Naive thymus-derived CD4-positive, alpha-beta T cell (primary cell): ENCODE measurements at regions not wholly inside any gene's neighbourhood (a gene's known extent, or its start where the extent isn't known, plus 50 kb on each side); places are given as distances from the start of the nearest gene placed in this dataset.
A peak's percentile ranks its signal among the peaks of the same experiment; 100 is the strongest.

ENCODE experiments used
- ATAC-seq: fragments of 150-1000 bp; cut with Tn5 transposase; 2 replicates; pipeline ENCODE4 v1.10.0; 2021; ENCODE audit warnings: mild to moderate bottlenecking, moderate library complexity
- CTCF ChIA-PET: fragments of 350-600 bp; sonication (Branson Sonifier 250); formaldehyde crosslinking; loops from one replicate; lab custom pipeline; 2021; ENCODE audit warnings: antibody characterized with exemption; lab: Charles Lee
- POLR2A ChIA-PET: fragments of 350-600 bp; sonication (Branson Sonifier 250); formaldehyde crosslinking; loops from one replicate; lab custom pipeline; 2021; ENCODE audit warnings: antibody characterized with exemption, inconsistent platforms; lab: Charles Lee
- DNase-seq, 9 donors: peaks; one replicate each; pipeline versions ENCODE4 v3.0.0 to v3.0.0-alpha.2; 2020 to 2022; ENCODE audit warnings: mixed read lengths in 1 of 9
- H3K27ac ChIP-seq: one replicate; pipeline ENCODE4 v1.7.0; 2013; ENCODE audit warnings: mild to moderate bottlenecking, low read depth, low read length, moderate library complexity
- H3K27me3 ChIP-seq, 2 donors: one replicate each; pipeline ENCODE4 v1.7.0; 2013; ENCODE audit warnings: low read length in 2 of 2, mild to moderate bottlenecking in 2 of 2, moderate library complexity in 2 of 2; ENCODE audit not compliant: control insufficient read depth in 2 of 2, insufficient read depth in 2 of 2
- H3K36me3 ChIP-seq, 3 experiments: 1 replicate in 2 of 3; 2 replicates in 1 of 3; pipeline ENCODE4 v1.7.0; 2013; ENCODE audit warnings: low read length in 3 of 3, mild to moderate bottlenecking in 3 of 3, moderate library complexity in 1 of 3; ENCODE audit not compliant: insufficient read depth in 3 of 3, control insufficient read depth in 2 of 3
- H3K4me1 ChIP-seq, 2 donors: one replicate each; pipeline ENCODE4 v1.7.0; 2013; ENCODE audit warnings: low read length in 2 of 2, mild to moderate bottlenecking in 2 of 2, moderate library complexity in 1 of 2; ENCODE audit not compliant: control insufficient read depth in 2 of 2, insufficient read depth in 2 of 2
- H3K4me3 ChIP-seq: 2 replicates; pipeline ENCODE4 v1.7.0; 2013; ENCODE audit warnings: mild to moderate bottlenecking, low read length
- H3K9me3 ChIP-seq, 3 experiments: 1 replicate in 2 of 3; 2 replicates in 1 of 3; pipeline ENCODE4 v1.7.0; 2013; ENCODE audit warnings: low read length in 3 of 3; ENCODE audit not compliant: control insufficient read depth in 2 of 3
- H3K27ac Mint-ChIP-seq, 9 donors: one replicate each; pipeline ENCODE4 v1.8.0; 2020 to 2022; ENCODE audit warnings: mixed read lengths in 9 of 9, mild to moderate bottlenecking in 8 of 9, moderate library complexity in 5 of 9, inconsistent platforms in 2 of 9
- H3K27me3 Mint-ChIP-seq, 5 donors: one replicate each; pipeline ENCODE4 v1.8.0; 2021 to 2022; ENCODE audit warnings: mixed read lengths in 5 of 5, mild to moderate bottlenecking in 1 of 5
- H3K36me3 Mint-ChIP-seq, 5 donors: one replicate each; pipeline ENCODE4 v1.8.0; 2020 to 2022; ENCODE audit warnings: mixed read lengths in 5 of 5, mild to moderate bottlenecking in 3 of 5, inconsistent platforms in 1 of 5
- H3K4me1 Mint-ChIP-seq, 7 donors: one replicate each; pipeline ENCODE4 v1.8.0; 2020 to 2022; ENCODE audit warnings: mixed read lengths in 7 of 7, mild to moderate bottlenecking in 3 of 7, inconsistent platforms in 1 of 7
- H3K4me3 Mint-ChIP-seq, 10 donors: one replicate each; pipeline ENCODE4 v1.8.0; 2020 to 2022; ENCODE audit warnings: mild to moderate bottlenecking in 10 of 10, mixed read lengths in 10 of 10, moderate library complexity in 6 of 10, inconsistent platforms in 2 of 10
- H3K9me3 Mint-ChIP-seq, 11 donors: one replicate each; pipeline ENCODE4 v1.8.0; 2020 to 2022; ENCODE audit warnings: mixed read lengths in 11 of 11, mild to moderate bottlenecking in 4 of 11, inconsistent platforms in 1 of 11, moderate library complexity in 1 of 11
- intact Hi-C, 2 donors: fragments of 100-400 bp; cut with micrococcal nuclease; formaldehyde crosslinking; loops; one replicate each; pipeline ENCODE4 v1.15.1; 2023

DNA sequence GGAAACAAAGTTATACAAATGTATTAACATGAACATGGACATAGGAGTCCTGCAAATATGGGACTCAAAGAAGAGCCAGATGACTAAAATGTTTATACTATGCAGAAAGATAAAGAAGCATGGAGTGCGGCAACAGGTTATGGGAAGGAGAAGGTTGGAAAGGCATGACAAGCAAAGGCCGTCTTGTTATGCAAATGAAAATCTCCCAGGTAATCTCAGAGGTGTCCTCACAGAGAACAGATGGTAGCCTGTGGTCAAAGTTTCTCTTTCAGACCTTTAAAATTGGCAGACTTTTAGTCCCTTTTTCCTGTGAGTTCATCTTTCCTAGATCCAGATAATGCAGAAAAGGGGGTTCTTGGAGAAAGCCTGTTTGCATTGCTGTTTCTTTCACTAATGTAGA, 116.4 kb upstream of the BEND4 start:
- H3K4me1 ChIP-seq: no peaks in the 10 kb centered on the region
- no peak for DNase-seq
- no peaks in the 10 kb centered on the region for H3K9me3 Mint-ChIP-seq
- no peak overlapping the region for H3K27ac Mint-ChIP-seq
- CTCF ChIA-PET: no interaction called here
- ATAC-seq: no peak
- POLR2A ChIA-PET: no interaction called here
- intact Hi-C loops: no loop called here
- H3K27me3 Mint-ChIP-seq: peaks cover 0 to 11% (median 5%) of the 10 kb centered on the region in 5 donors
- H3K4me3 Mint-ChIP-seq: no peak overlapping the region
- no peaks in the 10 kb centered on the region for H3K36me3 Mint-ChIP-seq
- no peak overlapping the region for H3K27ac ChIP-seq
- no peak overlapping the region for H3K4me3 ChIP-seq
- no peaks in the 10 kb centered on the region for H3K4me1 Mint-ChIP-seq
- no peaks in the 10 kb centered on the region for H3K36me3 ChIP-seq
- H3K27me3 ChIP-seq: no peaks in the 10 kb centered on the region
- no peaks in the 10 kb centered on the region for H3K9me3 ChIP-seq

DNA sequence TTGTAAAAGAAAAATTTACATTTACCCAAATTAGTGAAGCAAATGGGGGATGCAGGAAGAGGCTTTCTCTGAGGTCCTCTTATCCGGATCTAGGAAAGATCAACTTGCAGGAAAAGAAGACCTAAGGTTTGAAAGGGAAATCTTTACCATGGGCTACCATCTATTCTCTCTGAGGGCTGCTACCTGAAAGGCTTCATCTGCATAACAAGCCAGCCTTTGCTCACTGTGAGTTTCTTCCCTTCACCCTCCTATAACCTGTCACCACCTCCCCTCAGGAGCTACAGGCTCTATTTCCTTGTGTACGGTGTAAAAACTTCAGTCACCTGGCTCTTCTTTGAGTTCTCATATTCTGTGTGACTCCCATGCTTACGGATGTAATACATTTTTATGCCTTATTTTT, 118.6 kb upstream of the BEND4 start:
- H3K4me3 Mint-ChIP-seq: no peak overlapping the region
- no peak overlapping the region for H3K27ac Mint-ChIP-seq
- Histone ChIP-seq H3K27ac (no peak overlapping the region), H3K4me3 (no peak overlapping the region), H3K27me3 (no peaks in the 10 kb centered on the region), H3K36me3 (no peaks in the 10 kb centered on the region), H3K9me3 (no peaks in the 10 kb centered on the region), H3K4me1 (no peaks in the 10 kb centered on the region)
- CTCF ChIA-PET: no interaction called here
- DNase-seq: no peak
- peaks cover 0 to 2% (median 0%) of the 10 kb centered on the region in 11 donors for H3K9me3 Mint-ChIP-seq
- no peak for ATAC-seq
- intact Hi-C loops: no loop called here
- POLR2A ChIA-PET: no interaction called here
- peaks cover 0 to 12% (median 9%) of the 10 kb centered on the region in 5 donors for H3K27me3 Mint-ChIP-seq
- no peaks in the 10 kb centered on the region for H3K36me3 Mint-ChIP-seq
- H3K4me1 Mint-ChIP-seq: no peaks in the 10 kb centered on the region

- Histone ChIP-seq H3K4me3 (no peak overlapping the region), H3K36me3 (no peaks in the 10 kb centered on the region), H3K4me1 (no peaks in the 10 kb centered on the region), H3K27me3 (no peaks in the 10 kb centered on the region), H3K9me3 (no peaks in the 10 kb centered on the region), H3K27ac (no peak overlapping the region)
- DNase-seq (no peak), ATAC-seq (no peak)
- ChIA-PET CTCF (no interaction called here), POLR2A (no interaction called here)
- Mint-ChIP-seq H3K27ac (no peak overlapping the region), H3K27me3 (peaks cover 0 to 27% (median 17%) of the 10 kb centered on the region in 5 donors), H3K9me3 (peaks cover 0 to 3% (median 0%) of the 10 kb centered on the region in 11 donors), H3K36me3 (no peaks in the 10 kb centered on the region), H3K4me1 (peaks cover 0 to 12% (median 6%) of the 10 kb centered on the region in 7 donors), H3K4me3 (no peak overlapping the region)
- intact Hi-C loops: no loop called here
Observed at GRCh38 chr4:42277291-42277690, 120.0 kb upstream of the SHISA3 start.

DNA sequence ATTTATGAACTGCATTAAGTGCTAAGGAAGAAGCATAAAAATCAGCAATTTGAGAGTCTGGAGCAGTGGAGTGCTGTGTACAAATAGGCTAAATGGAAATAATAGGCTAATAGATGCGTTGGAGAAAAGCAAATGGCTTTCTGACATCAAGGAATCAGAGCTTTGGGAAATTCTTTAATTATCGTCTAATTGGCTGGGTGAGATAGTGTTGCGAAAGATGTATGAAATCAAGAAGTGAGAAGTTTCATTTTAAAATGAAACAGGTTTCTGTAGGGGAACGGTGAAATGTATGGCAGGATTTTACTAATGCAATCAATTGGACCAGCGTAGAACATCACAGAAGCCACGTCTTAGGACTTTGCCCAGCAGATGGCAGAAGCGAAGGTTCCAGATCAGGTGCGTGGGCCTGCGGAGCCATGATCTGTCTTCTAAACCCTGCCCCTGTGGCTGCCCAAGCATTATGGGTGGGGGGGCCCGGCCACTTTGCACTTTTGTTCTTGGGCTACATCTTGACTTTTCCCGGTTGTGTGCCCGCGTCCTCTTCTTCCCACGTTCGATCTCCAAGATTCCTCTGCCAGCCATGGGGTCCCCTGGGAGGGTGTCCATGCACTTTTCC, 118.5 kb upstream of the SHISA3 start:
- H3K9me3 ChIP-seq: no peaks in the 10 kb centered on the region
- Mint-ChIP-seq H3K9me3 (peaks cover 0 to 3% (median 0%) of the 10 kb centered on the region in 11 donors), H3K27me3 (peaks cover 6 to 27% (median 16%) of the 10 kb centered on the region in 5 donors), H3K36me3 (peaks cover 0 to 4% (median 0%) of the 10 kb centered on the region in 5 donors), H3K27ac (no peak overlapping the region), H3K4me1 (peaks cover 0 to 14% (median 7%) of the 10 kb centered on the region in 7 donors), H3K4me3 (no peak overlapping the region)
- ATAC-seq (no peak), DNase-seq (no peak)
- ChIA-PET CTCF (no interaction called here), POLR2A (no interaction called here)
- H3K4me3 ChIP-seq: no peak overlapping the region
- no peaks in the 10 kb centered on the region for H3K36me3 ChIP-seq
- H3K27me3 ChIP-seq: no peaks in the 10 kb centered on the region
- no peak overlapping the region for H3K27ac ChIP-seq
- intact Hi-C loops: no loop called here
- no peaks in the 10 kb centered on the region for H3K4me1 ChIP-seq

DNA sequence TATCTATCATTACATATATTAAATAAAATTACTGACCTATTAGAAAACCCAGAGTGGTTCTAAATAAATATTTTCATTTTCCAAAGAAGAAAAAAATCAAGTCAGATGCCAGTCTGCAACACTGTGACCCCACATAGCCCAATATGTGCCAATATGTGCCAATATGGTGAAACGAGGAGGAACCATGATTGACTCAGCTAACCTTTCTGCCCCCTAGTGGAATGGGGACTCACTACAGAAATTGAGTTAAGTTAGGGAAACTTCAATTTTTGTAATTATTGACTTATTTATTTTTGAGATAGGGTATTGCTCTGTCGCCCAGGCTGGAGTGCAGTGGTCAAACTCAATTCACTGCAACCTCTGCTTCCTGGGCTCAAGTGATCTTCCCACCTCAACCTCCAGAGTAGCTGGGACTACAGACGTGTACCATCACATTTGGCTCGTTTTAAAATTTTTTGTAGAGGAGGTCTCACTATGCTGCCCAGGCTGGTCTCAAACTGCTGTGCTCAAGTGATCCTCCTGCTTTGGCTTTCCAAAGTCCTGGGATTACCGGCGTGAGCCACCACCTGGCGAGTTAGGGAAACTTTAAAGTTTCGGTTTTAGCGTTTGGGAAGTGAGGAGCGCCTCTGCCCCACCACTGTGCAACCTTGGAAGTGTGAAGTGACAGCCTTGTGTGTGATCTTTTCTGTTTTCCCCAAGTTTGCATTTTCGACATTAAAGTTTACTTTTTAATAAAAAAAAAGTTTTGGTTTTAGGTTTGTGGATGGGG, 116.8 kb upstream of the SHISA3 start:
- ChIA-PET CTCF (interaction anchor here (0.5 to 0.7 kb wide), 2 partner anchors 8 to 317 kb away, joined by 3 read pairs; no protein-coding TSS in a partner anchor), POLR2A (no interaction called here)
- H3K27ac Mint-ChIP-seq: no peak overlapping the region

GRCh38 chr4:42281324-42282020, 115.8 kb upstream of the SHISA3 start:
- no peak overlapping the region for H3K4me3 ChIP-seq
- ATAC-seq (no peak), DNase-seq (no peak)
- intact Hi-C loops: loop anchor here (1.0 to 5.0 kb wide), 3 partner anchors 239 to 583 kb away; no protein-coding TSS in a partner anchor
- no peaks in the 10 kb centered on the region for H3K36me3 ChIP-seq
- POLR2A ChIA-PET: no interaction called here
- no peak overlapping the region for H3K27ac ChIP-seq
- CTCF ChIA-PET: no interaction called here
- peaks cover 0 to 14% (median 7%) of the 10 kb centered on the region in 7 donors for H3K4me1 Mint-ChIP-seq
- peaks cover 0 to 2% (median 0%) of the 10 kb centered on the region in 11 donors for H3K9me3 Mint-ChIP-seq
- H3K4me1 ChIP-seq: no peaks in the 10 kb centered on the region
- no peaks in the 10 kb centered on the region for H3K9me3 ChIP-seq
- H3K27me3 Mint-ChIP-seq: peaks cover 6 to 29% (median 22%) of the 10 kb centered on the region in 5 donors
- H3K27ac Mint-ChIP-seq: no peak overlapping the region
- H3K36me3 Mint-ChIP-seq: peaks cover 0 to 4% (median 0%) of the 10 kb centered on the region in 5 donors
- peak overlapping the region in 1 of 10 donors; percentile 18 for H3K4me3 Mint-ChIP-seq
- H3K27me3 ChIP-seq: no peaks in the 10 kb centered on the region

More for the DNA sequence above, 116.8 kb upstream of the SHISA3 start:
- Histone ChIP-seq H3K36me3 (no peaks in the 10 kb centered on the region), H3K4me1 (no peaks in the 10 kb centered on the region), H3K9me3 (no peaks in the 10 kb centered on the region), H3K27me3 (no peaks in the 10 kb centered on the region), H3K27ac (no peak overlapping the region), H3K4me3 (no peak overlapping the region)
- peak in 1 of 9 donors; percentile 7 for DNase-seq
- intact Hi-C loops: loop anchor here (5.0 kb wide), 1 partner anchor 323 kb away; no protein-coding TSS in a partner anchor
- peaks cover 0 to 14% (median 7%) of the 10 kb centered on the region in 7 donors for H3K4me1 Mint-ChIP-seq
- H3K27me3 Mint-ChIP-seq: peaks cover 6 to 27% (median 22%) of the 10 kb centered on the region in 5 donors
- peaks cover 0 to 4% (median 0%) of the 10 kb centered on the region in 5 donors for H3K36me3 Mint-ChIP-seq
- no peak overlapping the region for H3K4me3 Mint-ChIP-seq
- H3K9me3 Mint-ChIP-seq: peaks cover 0 to 2% (median 0%) of the 10 kb centered on the region in 11 donors
- ATAC-seq: peak; percentile 47
